MM.1S (cell line): ENCODE measurements at regions not wholly inside any gene's neighbourhood (a gene's known extent, or its start where the extent isn't known, plus 50 kb on each side); places are given as distances from the start of the nearest gene placed in this dataset.

Source experiments
- DNase-seq: peaks from one replicate; pipeline ENCODE4 v3.0.0-alpha.2; 2015
- H2AFZ ChIP-seq: fragments of 300-600 bp; sonication (generic); 2 replicates; pipeline ENCODE4 v1.6.0; 2016; ENCODE audit warnings: antibody characterized with exemption, low read length
- H3F3A ChIP-seq: fragments of 300-600 bp; sonication (generic); 2 replicates; pipeline ENCODE4 v1.6.1; 2016; ENCODE audit warnings: mild to moderate bottlenecking, antibody characterized with exemption, low read length, moderate library complexity, mixed read lengths; ENCODE audit not compliant: insufficient read depth
- H3K27ac ChIP-seq: fragments of 300-600 bp; sonication (generic); 2 replicates; pipeline ENCODE4 v1.5.1; 2016; ENCODE audit warnings: mild to moderate bottlenecking, low read length
- H3K27me3 ChIP-seq: fragments of 300-600 bp; sonication (generic); replicated peaks from 2 replicates; pipeline ENCODE4 v1.6.0; 2016; ENCODE audit warnings: low read length; ENCODE audit not compliant: insufficient read depth
- H3K36me3 ChIP-seq: fragments of 300-600 bp; sonication (generic); replicated peaks from 2 replicates; pipeline ENCODE4 v1.6.1; 2016; ENCODE audit warnings: mild to moderate bottlenecking, low read length, mixed read lengths; ENCODE audit not compliant: insufficient read depth
- H3K4me1 ChIP-seq: fragments of 300-600 bp; sonication (generic); 2 replicates; pipeline ENCODE4 v1.6.1; 2016; ENCODE audit warnings: low read length, mixed read lengths
- H3K4me2 ChIP-seq: fragments of 300-600 bp; sonication (generic); 2 replicates; pipeline ENCODE4 v1.6.0; 2016; ENCODE audit warnings: low read depth, low read length
- H3K4me3 ChIP-seq: fragments of 300-600 bp; sonication (generic); 2 replicates; pipeline ENCODE4 v1.5.1; 2016; ENCODE audit warnings: low read length, mixed read lengths
- H3K79me2 ChIP-seq: fragments of 300-600 bp; sonication (generic); 2 replicates; pipeline ENCODE4 v1.6.1; 2016; ENCODE audit warnings: mixed run types, low read length, mixed read lengths
- H3K9ac ChIP-seq: fragments of 300-600 bp; sonication (generic); 2 replicates; pipeline ENCODE4 v1.6.1; 2016; ENCODE audit warnings: low read length, mixed read lengths
- H3K9me2 ChIP-seq: fragments of 300-600 bp; sonication (generic); replicated peaks from 2 replicates; pipeline ENCODE4 v1.6.1; 2016; ENCODE audit warnings: mild to moderate bottlenecking, low read length, mixed read lengths; ENCODE audit not compliant: insufficient read depth
- H3K9me3 ChIP-seq: fragments of 300-600 bp; sonication (generic); replicated peaks from 2 replicates; pipeline ENCODE4 v1.6.1; 2016; ENCODE audit warnings: mild to moderate bottlenecking, low read length, mixed read lengths; ENCODE audit not compliant: insufficient read depth
- H4K20me1 ChIP-seq: fragments of 300-600 bp; sonication (generic); 2 replicates; pipeline ENCODE4 v1.6.1; 2016; ENCODE audit warnings: mild to moderate bottlenecking, low read length, moderate library complexity, mixed read lengths; ENCODE audit not compliant: insufficient read depth
- CTCF ChIP-seq: fragments of 300-600 bp; sonication (generic); IDR thresholded peaks from 2 replicates; pipeline ENCODE4 v1.5.1; 2016; ENCODE audit warnings: antibody characterized with exemption, low read length, mixed read lengths
- EZH2 ChIP-seq: fragments of 300-600 bp; sonication (generic); optimal IDR thresholded peaks from 2 replicates; pipeline ENCODE3; 2017; ENCODE audit warnings: low read depth, mild to moderate bottlenecking, antibody characterized with exemption, low read length, mixed read lengths
- EZH2phosphoT487 ChIP-seq: fragments of 300-600 bp; sonication (generic); IDR thresholded peaks from 2 replicates; pipeline ENCODE4 v1.6.1; 2018; ENCODE audit warnings: antibody characterized with exemption, low read length

- no peaks in the 10 kb centered on the region for H4K20me1 ChIP-seq
- no peak overlapping the region for H3K4me3 ChIP-seq
- no peaks in the 10 kb centered on the region for H3K9me2 ChIP-seq
- no peaks in the 10 kb centered on the region for H3F3A ChIP-seq
- no peak for DNase-seq
- H2AFZ ChIP-seq = no peak overlapping the region
- no peaks in the 10 kb centered on the region for H3K79me2 ChIP-seq
- H3K4me1 ChIP-seq = no peaks in the 10 kb centered on the region
- H3K9me3 ChIP-seq = no peaks in the 10 kb centered on the region
- H3K9ac ChIP-seq = no peak overlapping the region
- no peaks in the 10 kb centered on the region for H3K36me3 ChIP-seq
- no peaks in the 10 kb centered on the region for H3K27me3 ChIP-seq
- H3K27ac ChIP-seq = no peak overlapping the region
- no peak overlapping the region for H3K4me2 ChIP-seq
- TF ChIP-seq CTCF (no peak), EZH2 (no peak), EZH2phosphoT487 (no peak)
Measured at GRCh38 chrX:19198473-19198872, 76.2 kb upstream of the ADGRG2 start.

- H3K79me2 ChIP-seq = no peaks in the 10 kb centered on the region
- no peaks in the 10 kb centered on the region for H3K4me1 ChIP-seq
- no peak for DNase-seq
- no peaks in the 10 kb centered on the region for H3K9me2 ChIP-seq
- no peak overlapping the region for H2AFZ ChIP-seq
- no peak overlapping the region for H3K27ac ChIP-seq
- H3K27me3 ChIP-seq = no peaks in the 10 kb centered on the region
- no peak overlapping the region for H3K4me3 ChIP-seq
- no peaks in the 10 kb centered on the region for H3F3A ChIP-seq
- TF ChIP-seq CTCF (no peak), EZH2 (no peak), EZH2phosphoT487 (no peak)
- H4K20me1 ChIP-seq = no peaks in the 10 kb centered on the region
- no peak overlapping the region for H3K4me2 ChIP-seq
- H3K9ac ChIP-seq = no peak overlapping the region
- H3K9me3 ChIP-seq = no peaks in the 10 kb centered on the region
- H3K36me3 ChIP-seq = no peaks in the 10 kb centered on the region
Measured at GRCh38 chrX:19202171-19202570, 79.9 kb upstream of the ADGRG2 start.

GRCh38 chrX:19204636-19205035 lies 82.4 kb upstream of the ADGRG2 start:
- H3F3A ChIP-seq = no peaks in the 10 kb centered on the region
- TF ChIP-seq CTCF = no peak
- no peak for TF ChIP-seq EZH2phosphoT487
- TF ChIP-seq EZH2 = no peak
- no peaks in the 10 kb centered on the region for H3K9me2 ChIP-seq
- no peak overlapping the region for H3K27ac ChIP-seq
- H3K4me3 ChIP-seq = no peak overlapping the region
- H3K4me2 ChIP-seq = no peak overlapping the region
- DNase-seq = no peak
- H3K79me2 ChIP-seq = no peaks in the 10 kb centered on the region
- no peaks in the 10 kb centered on the region for H3K36me3 ChIP-seq
- no peaks in the 10 kb centered on the region for H4K20me1 ChIP-seq
- no peak overlapping the region for H3K9ac ChIP-seq
- H3K4me1 ChIP-seq = no peaks in the 10 kb centered on the region
- H3K9me3 ChIP-seq = no peaks in the 10 kb centered on the region
- H3K27me3 ChIP-seq = no peaks in the 10 kb centered on the region
- no peak overlapping the region for H2AFZ ChIP-seq
